Osteoblast (primary cell): ENCODE measurements at regions not wholly inside any gene's neighbourhood (a gene's known extent, or its start where the extent isn't known, plus 50 kb on each side); places are given as distances from the start of the nearest gene placed in this dataset.

ENCODE experiments used
- DNase-seq: peaks from one replicate; pipeline ENCODE4 v3.0.0; 2011; ENCODE audit warnings: low spot score, mixed read lengths; ENCODE audit not compliant: insufficient read length; ENCODE audit errors: missing footprints
- H2AFZ ChIP-seq: 2 replicates; pipeline ENCODE4 v1.6.0; 2011; ENCODE audit warnings: mild to moderate bottlenecking, low read length
- H3K27ac ChIP-seq: 2 replicates; pipeline ENCODE4 v1.5.1; 2011; ENCODE audit warnings: mild to moderate bottlenecking, low read depth, low read length, moderate library complexity
- H3K27me3 ChIP-seq: 2 replicates; pipeline ENCODE4 v1.6.0; 2012; ENCODE audit warnings: mild to moderate bottlenecking, control low read depth, inconsistent platforms, low read length, moderate library complexity; ENCODE audit not compliant: insufficient read depth
- H3K36me3 ChIP-seq: 2 replicates; pipeline ENCODE4 v1.5.1; 2011; ENCODE audit warnings: mild to moderate bottlenecking, low read length, control low read depth, moderate library complexity; ENCODE audit not compliant: insufficient read depth
- H3K4me1 ChIP-seq: 2 replicates; pipeline ENCODE4 v1.5.1; 2011; ENCODE audit warnings: mild to moderate bottlenecking, low read length, control low read depth, moderate library complexity; ENCODE audit not compliant: insufficient read depth
- H3K4me2 ChIP-seq: 2 replicates; pipeline ENCODE4 v1.6.0; 2011; ENCODE audit warnings: mild to moderate bottlenecking, low read length; ENCODE audit not compliant: insufficient read depth
- H3K4me3 ChIP-seq: fragments of 200-600 bp; sonication (generic); 3 replicates; pipeline ENCODE4 v1.5.1; 2012; ENCODE audit warnings: mild to moderate bottlenecking, low read length, inconsistent platforms; ENCODE audit not compliant: insufficient read depth
- H3K79me2 ChIP-seq: 2 replicates; pipeline ENCODE4 v1.6.0; 2012; ENCODE audit warnings: mild to moderate bottlenecking, low read length, control low read depth, inconsistent platforms; ENCODE audit not compliant: insufficient read depth
- H3K9me3 ChIP-seq: 2 replicates; pipeline ENCODE4 v1.5.1; 2011; ENCODE audit warnings: low read depth, low read length, control low read depth
- H4K20me1 ChIP-seq: 2 replicates; pipeline ENCODE4 v1.6.0; 2012; ENCODE audit warnings: mild to moderate bottlenecking, low read length, control low read depth; ENCODE audit not compliant: insufficient read depth
- CTCF ChIP-seq: IDR thresholded peaks from 2 replicates; pipeline ENCODE4 v1.5.1; 2011; ENCODE audit warnings: mild to moderate bottlenecking, low read depth, low read length, moderate library complexity; ENCODE audit errors: extremely low read depth

DNA sequence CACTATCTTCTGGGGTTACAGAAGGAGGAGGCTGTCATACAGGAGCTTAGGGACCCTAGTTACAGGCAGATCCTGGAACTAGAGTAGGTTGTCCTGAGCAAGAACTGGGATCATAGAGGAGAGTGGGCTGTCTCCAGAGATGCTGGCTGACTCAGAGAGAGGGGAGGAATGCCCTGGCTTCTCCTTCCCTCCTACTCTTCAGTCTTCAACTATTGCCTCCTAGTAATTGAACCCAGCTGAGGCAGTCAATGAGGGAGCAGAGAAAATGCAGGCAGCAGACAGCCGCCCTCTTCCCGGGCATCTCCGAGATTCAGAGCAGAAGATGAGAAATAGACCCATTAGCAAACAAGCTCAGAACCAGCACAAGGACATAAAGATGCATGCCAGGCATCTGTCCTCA lies 118.3 kb upstream of the PDE5A start:
- H3K4me2 ChIP-seq, result peak overlapping the region; percentile 23
- peak overlapping the region; percentile 46 for H2AFZ ChIP-seq
- peaks cover 37% of the 10 kb centered on the region for H3K4me1 ChIP-seq
- peak overlapping the region; percentile 54 for H3K27ac ChIP-seq
- H3K27me3 ChIP-seq, result no peaks in the 10 kb centered on the region
- H4K20me1 ChIP-seq, result no peaks in the 10 kb centered on the region
- H3K79me2 ChIP-seq, result no peaks in the 10 kb centered on the region
- TF ChIP-seq CTCF, result no peak
- H3K9me3 ChIP-seq, result no peaks in the 10 kb centered on the region
- DNase-seq, result peak; percentile 61
- H3K36me3 ChIP-seq, result no peaks in the 10 kb centered on the region
- no peak overlapping the region for H3K4me3 ChIP-seq

DNA sequence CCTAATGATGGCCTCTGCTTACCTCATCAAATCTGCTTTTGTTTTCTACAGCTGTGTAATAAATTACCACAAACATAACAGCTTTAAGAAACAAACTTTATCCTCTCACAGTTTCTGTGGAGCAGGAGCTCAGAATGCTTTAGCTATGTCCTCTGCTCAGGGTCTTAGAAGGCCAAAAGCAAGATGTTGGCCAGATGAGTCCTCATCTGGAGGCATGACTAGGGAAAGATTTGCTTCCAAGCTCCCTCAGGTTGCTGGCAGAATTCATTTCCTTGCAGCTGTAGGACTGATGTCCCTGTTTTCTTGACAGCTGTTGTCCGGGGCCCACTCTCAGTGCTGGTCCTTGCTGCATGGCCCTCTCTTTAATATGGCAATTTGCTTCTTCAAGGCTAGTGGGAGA lies 116.7 kb upstream of the PDE5A start:
- no peak overlapping the region for H3K4me3 ChIP-seq
- H3K4me2 ChIP-seq, result no peak overlapping the region
- TF ChIP-seq CTCF, result no peak

GRCh38 chr4:119744580-119744979 lies 116.0 kb upstream of the PDE5A start:
- no peak overlapping the region for H3K27ac ChIP-seq
- no peaks in the 10 kb centered on the region for H4K20me1 ChIP-seq
- no peak overlapping the region for H3K4me2 ChIP-seq
- no peaks in the 10 kb centered on the region for H3K9me3 ChIP-seq
- no peak for TF ChIP-seq CTCF
- peaks cover 22% of the 10 kb centered on the region for H3K4me1 ChIP-seq
- no peaks in the 10 kb centered on the region for H3K27me3 ChIP-seq
- H3K79me2 ChIP-seq, result no peaks in the 10 kb centered on the region
- H2AFZ ChIP-seq, result peak overlapping the region; percentile 54
- no peaks in the 10 kb centered on the region for H3K36me3 ChIP-seq
- DNase-seq, result no peak
- H3K4me3 ChIP-seq, result no peak overlapping the region

More for the DNA sequence above, 116.7 kb upstream of the PDE5A start:
- H3K27me3 ChIP-seq, result no peaks in the 10 kb centered on the region
- H3K36me3 ChIP-seq, result no peaks in the 10 kb centered on the region
- no peaks in the 10 kb centered on the region for H4K20me1 ChIP-seq
- no peak for DNase-seq
- peaks cover 28% of the 10 kb centered on the region for H3K4me1 ChIP-seq
- no peaks in the 10 kb centered on the region for H3K9me3 ChIP-seq
- H3K27ac ChIP-seq, result no peak overlapping the region
- peak overlapping the region; percentile 30 for H2AFZ ChIP-seq
- no peaks in the 10 kb centered on the region for H3K79me2 ChIP-seq

GRCh38 chr4:119743644-119744043 lies 115.0 kb upstream of the PDE5A start:
- Histone ChIP-seq H4K20me1 (no peaks in the 10 kb centered on the region), H3K27me3 (no peaks in the 10 kb centered on the region), H3K4me3 (no peak overlapping the region), H3K79me2 (no peaks in the 10 kb centered on the region), H3K9me3 (no peaks in the 10 kb centered on the region), H3K27ac (no peak overlapping the region), H2AFZ (no peak overlapping the region), H3K4me2 (no peak overlapping the region), H3K36me3 (no peaks in the 10 kb centered on the region), H3K4me1 (peaks cover 13% of the 10 kb centered on the region)
- no peak for DNase-seq
- TF ChIP-seq CTCF, result no peak
